HTR-8/SVneo (cell line): ENCODE measurements at regions not wholly inside any gene's neighbourhood (a gene's known extent, or its start where the extent isn't known, plus 50 kb on each side); places are given as distances from the start of the nearest gene placed in this dataset.

Source experiments
- DNase-seq: peaks from one replicate; pipeline ENCODE4 v3.0.0; 2011; ENCODE audit warnings: low spot score, mixed read lengths; ENCODE audit not compliant: insufficient read length
- FAIRE-seq: peaks from 2 replicates; lab custom pipeline; 2011; peaks lifted over from hg19 to GRCh38; lab: Jason Lieb, UNC

- FAIRE-seq (peak; percentile 78), DNase-seq (no peak)
Observed at GRCh38 chr5:167754501-167755021, 536.9 kb upstream of the WWC1 start.

- FAIRE-seq (no peak), DNase-seq (no peak)
Observed at GRCh38 chr5:167755420-167755819, 536.0 kb upstream of the WWC1 start.

- FAIRE-seq: peak; percentile 99
- DNase-seq: peak; percentile 77
Observed at GRCh38 chr5:167759057-167759821, 532.2 kb upstream of the WWC1 start.

DNA sequence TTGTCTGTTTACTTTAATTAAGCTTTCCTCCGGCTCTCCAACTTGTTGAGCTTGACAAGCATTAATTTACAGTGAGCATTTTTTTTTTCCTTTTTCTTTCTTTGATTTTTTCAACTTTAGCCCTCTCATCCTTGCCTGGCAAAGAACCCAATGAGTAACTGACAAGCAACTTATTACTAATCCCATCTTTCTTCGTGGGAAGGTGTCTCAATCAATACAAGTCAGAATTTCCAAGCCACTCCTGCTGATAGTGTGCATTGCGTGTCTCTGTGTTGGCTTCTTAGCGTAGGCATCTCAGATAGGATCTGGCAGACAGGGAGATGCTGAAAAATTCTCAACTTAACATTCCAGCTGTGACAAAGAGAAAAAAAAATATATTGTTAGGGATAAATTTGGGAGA is 527.7 kb upstream of the WWC1 start:
- FAIRE-seq: peak; percentile 83
- DNase-seq: peak; percentile 31

GRCh38 chr5:167764641-167765289 is 526.7 kb upstream of the WWC1 start:
- FAIRE-seq (peak; percentile 44), DNase-seq (no peak)

DNA sequence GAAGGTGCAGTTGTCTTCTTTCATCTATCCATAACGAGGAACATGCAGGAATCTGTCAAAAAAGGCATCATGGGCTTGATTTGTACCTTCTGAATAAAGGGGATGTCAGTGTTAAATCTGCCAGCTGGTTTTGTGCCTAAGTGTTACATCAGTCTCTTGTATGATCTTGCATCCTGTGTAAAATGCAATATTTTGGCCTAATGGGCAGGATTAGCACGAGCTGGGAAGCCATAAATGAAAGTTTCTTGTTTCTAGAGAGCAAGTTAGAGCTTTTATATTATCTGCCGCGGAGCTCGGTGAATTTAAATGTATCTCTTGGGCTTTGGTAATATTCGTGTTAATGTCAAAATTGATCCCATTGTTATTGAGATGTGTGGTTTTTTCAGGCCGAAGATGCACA is 526.1 kb upstream of the WWC1 start:
- FAIRE-seq (no peak), DNase-seq (no peak)

DNA sequence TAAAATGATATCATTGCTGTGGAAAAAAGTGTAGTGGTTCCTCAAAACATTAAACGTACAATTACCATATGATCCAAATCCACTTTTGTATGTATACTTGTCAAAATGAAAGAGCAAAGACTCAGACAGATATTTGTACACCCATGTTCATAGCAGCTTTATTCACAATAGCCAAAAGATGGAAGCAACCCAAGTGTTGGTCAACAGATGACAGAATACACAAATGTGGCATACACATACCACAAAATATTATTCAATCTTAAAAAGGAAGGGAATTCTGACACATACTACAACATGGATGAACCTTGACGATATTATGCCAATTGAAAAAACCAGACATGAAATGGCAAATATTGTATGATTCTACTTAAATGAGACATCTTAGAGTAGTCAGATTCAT is 524.5 kb upstream of the WWC1 start:
- no peak for DNase-seq
- no peak for FAIRE-seq

DNA sequence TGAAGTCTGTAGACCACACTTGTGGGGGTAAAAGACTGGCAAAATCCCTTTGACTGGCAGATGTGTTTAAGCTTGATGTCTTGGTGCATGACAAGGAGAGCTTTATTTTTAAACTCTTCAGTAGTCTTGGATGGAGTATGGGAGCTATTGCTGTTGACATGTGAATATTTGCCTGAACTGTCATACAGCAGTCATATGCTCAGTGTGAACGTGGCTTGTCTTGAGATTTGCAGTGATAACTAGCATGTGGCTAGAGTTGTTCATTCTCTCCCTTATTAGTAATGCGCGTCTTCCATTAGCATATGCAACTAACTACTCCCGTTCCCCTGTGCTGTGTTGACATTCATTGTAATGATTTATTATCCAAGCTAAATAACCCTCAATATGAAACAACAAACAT is 523.6 kb upstream of the WWC1 start:
- DNase-seq: no peak
- FAIRE-seq: peak; percentile 40

- no peak for FAIRE-seq
Observed at GRCh38 chr5:167769846-167770413, 521.5 kb upstream of the WWC1 start.

GRCh38 chr5:167770461-167770860 is 521.0 kb upstream of the WWC1 start:
- FAIRE-seq (no peak), DNase-seq (no peak)

More at GRCh38 chr5:167769846-167770413, 521.5 kb upstream of the WWC1 start:
- no peak for DNase-seq

DNA sequence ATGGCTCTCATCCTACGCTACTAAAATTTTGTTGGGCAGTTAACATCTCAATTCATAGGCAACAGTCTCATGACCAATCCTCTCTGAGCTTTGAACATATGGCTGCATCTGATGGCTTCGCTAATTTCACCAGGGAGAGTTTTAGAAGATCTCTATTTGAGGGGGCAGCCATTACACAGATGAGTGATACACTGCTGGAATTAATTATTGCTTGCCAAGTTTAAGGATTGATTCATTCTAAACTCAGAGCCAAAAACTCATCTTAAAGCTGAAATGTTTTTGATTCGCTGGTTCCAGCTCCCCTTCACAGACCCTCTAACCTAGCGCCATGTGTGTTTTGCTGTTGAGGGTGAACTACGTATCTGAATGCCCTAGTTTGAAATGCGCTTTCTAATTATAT is 519.9 kb upstream of the WWC1 start:
- no peak for FAIRE-seq
- no peak for DNase-seq

- DNase-seq (no peak), FAIRE-seq (no peak)
Observed at GRCh38 chr5:167773668-167774301, 517.7 kb upstream of the WWC1 start.

- FAIRE-seq (no peak), DNase-seq (no peak)
Observed at GRCh38 chr5:167777746-167778145, 513.7 kb upstream of the WWC1 start.

DNA sequence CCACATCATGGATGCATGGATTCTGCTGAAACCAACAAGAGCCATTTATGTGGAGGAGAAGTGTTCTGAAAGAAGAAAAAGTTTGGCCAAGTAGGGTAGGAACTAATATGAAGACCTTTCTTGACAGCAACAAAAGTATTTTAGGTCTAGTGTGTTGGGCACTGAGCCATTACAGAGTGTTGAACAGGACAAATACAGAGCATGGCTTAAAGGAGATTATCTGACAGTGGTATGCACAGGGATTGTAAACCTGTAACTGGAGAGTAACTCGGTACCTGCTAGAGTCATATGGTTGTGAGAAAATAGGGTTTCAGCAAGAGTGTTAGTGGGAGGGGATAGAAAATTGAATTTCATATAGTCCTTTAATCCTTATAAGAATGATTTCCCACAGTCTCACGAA is 513.2 kb upstream of the WWC1 start:
- FAIRE-seq (no peak), DNase-seq (no peak)

DNA sequence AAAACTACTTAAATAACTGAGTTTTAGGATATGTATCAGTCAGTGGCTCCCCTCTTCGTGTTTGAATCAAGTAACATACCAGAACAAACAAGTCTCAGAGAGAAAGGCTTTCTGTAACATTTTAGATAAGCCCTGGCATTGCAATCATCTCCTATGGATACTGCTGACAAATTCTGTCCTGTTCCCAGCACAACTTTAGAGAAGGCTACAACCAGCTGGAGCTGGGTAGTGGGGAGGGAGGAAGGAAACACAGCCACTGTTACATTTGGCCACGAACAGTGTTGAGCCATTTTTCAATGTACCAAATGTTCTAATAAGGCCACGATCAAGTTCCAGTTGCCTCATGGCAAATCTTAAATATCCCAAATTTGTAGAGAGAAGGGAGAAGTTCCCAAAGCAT is 511.8 kb upstream of the WWC1 start:
- FAIRE-seq (no peak), DNase-seq (no peak)

GRCh38 chr5:167780177-167780576 is 511.3 kb upstream of the WWC1 start:
- no peak for DNase-seq
- peak; percentile 48 for FAIRE-seq

DNA sequence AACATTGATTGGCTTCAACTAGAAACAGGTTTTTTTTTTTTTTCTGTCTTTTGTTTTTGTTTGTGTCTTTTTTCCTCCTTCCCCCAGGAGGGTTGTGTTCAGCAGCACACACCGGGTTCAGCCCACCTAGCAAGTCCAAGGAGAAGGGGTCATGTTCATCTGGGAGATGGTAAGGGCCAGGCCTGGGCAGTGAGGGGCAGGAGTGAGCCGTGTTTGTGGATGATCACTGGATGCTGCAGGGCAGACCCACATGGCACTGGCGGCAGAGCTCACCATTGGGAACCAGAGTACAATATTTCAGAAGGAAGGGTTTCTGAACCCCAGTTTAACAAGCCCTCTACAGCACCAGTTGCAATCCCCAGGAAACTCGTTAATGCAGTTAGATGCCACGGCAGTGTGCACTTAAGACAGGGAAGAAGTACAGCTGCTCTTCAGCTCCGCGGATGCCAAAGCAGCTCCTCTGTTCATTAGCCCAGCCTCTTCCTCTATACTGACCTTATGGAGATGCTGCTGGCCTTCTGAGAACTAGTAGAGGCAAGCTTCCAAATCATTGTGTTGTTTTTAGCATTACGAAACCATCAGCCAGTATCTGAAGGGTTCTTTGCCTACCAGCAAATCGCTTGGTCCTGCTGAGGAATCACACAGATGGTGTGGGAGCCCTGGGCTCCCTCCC is 508.2 kb upstream of the WWC1 start:
- no peak for FAIRE-seq
- DNase-seq: no peak

DNA sequence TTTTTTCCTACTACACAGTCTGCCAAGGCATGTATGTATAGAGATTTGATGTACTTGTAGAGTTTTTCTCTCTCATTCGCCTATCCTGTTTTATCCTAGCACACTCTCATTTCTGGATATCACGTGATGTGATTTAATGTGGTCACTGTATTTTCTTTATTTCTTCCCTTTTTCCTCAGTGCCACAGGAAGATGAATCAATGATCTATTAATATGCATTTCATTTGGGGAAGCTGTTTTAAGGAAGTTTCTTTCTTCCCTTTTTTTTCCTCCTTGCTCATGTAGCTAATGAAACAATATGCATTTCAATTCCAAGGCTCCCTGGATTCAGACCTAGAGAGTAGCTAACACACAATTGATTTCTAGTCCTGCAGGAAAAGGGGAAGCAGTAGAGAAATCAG is 506.3 kb upstream of the WWC1 start:
- DNase-seq (no peak), FAIRE-seq (no peak)

DNA sequence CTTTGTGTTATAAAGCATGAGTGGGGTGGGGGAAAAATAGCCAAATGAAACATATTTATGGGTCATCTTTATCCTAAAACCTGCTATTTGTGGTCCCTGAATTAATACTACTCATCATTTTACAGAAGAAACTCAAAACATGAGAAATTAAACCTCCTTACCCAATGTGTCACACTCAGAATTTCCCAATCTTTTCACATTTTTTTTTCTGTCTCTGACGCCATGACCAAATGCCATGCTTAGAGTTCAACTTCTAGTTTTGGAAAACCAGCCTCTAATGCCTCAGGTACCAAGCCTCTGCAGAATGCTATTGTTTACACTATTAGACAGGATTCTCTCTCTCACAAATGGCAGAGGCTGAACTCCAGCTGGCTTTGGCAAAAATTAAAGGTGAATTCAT is 505.5 kb upstream of the WWC1 start:
- DNase-seq (no peak), FAIRE-seq (no peak)

DNA sequence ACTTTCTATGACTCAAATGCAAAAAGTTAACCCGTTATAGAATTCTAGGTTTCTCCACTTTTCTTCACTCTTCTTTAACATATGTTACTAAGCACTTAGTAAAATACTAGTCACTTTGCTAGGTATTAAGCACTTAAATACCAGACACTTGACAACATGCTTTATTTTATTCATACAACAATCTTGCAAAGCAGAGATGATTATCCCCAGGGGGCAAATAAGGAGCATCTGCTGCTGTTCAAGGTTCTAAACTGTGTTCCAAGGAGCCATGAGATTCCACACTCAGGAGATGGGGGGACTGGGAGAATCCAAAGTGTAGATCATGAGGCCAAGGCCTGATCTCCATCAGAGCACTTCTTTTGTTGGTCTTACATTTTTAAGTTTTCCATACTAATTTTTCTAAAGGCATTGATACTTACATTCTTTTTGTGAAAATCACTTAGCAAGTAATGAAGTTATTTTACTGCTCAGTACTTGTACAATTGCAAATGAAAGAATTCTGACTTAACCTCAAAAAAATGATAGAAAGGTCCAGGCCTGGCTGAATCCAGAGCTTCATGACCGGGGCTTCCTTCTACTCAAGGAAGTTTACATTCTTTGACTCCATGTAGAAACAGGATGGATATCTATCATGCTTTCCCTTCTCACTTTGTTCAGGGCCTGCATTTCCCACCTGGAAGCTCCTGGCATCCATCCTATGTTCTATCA is 504.4 kb upstream of the WWC1 start:
- DNase-seq: no peak
- FAIRE-seq: no peak
